ENCODE measurements at regions not wholly inside any gene's neighbourhood (a gene's known extent, or its start where the extent isn't known, plus 50 kb on each side); places are given as distances from the start of the nearest gene placed in this dataset.

- no peak overlapping the region for H3K27ac ChIP-seq (ENCODE audit: low read length)
- peaks cover 10% of the 10 kb centered on the region; the same call in 1 of the 2 replicates for H3K9me3 ChIP-seq (ENCODE audit: insufficient read depth, low read depth, low read length)
- no peak overlapping the region for H3K9ac ChIP-seq (ENCODE audit: low read depth, low read length)
These were observed 197.2 kb downstream of the GRXCR1 start for GRCh38 chr4:43089730-43090129.

GRCh38 chr4:43103048-43103447 is 210.5 kb downstream of the GRXCR1 start:
- Histone ChIP-seq H3K36me3 (ENCODE audit: insufficient read depth, low read depth, low read length) (no peaks in the 10 kb centered on the region), H3K27ac (ENCODE audit: low read length) (no peak overlapping the region), H3K4me1 (ENCODE audit: insufficient read depth, low read length) (no peaks in the 10 kb centered on the region), H3K9me3 (ENCODE audit: insufficient read depth, low read depth, low read length) (no peaks in the 10 kb centered on the region), H3K4me3 (ENCODE audit: low read length) (no peak overlapping the region), H3K9ac (ENCODE audit: low read depth, low read length) (no peak overlapping the region), H3K27me3 (ENCODE audit: insufficient read depth, low read length) (no peaks in the 10 kb centered on the region)

More at GRCh38 chr4:43089730-43090129, 197.2 kb downstream of the GRXCR1 start:
- Histone ChIP-seq H3K4me3 (ENCODE audit: low read length) (no peak overlapping the region), H3K27me3 (ENCODE audit: insufficient read depth, low read length) (no peaks in the 10 kb centered on the region), H3K36me3 (ENCODE audit: insufficient read depth, low read depth, low read length) (no peaks in the 10 kb centered on the region), H3K4me1 (ENCODE audit: insufficient read depth, low read length) (no peaks in the 10 kb centered on the region)

- Histone ChIP-seq H3K4me1 (ENCODE audit: insufficient read depth, low read length) (no peaks in the 10 kb centered on the region), H3K4me3 (ENCODE audit: low read length) (no peak overlapping the region), H3K36me3 (ENCODE audit: insufficient read depth, low read depth, low read length) (no peaks in the 10 kb centered on the region), H3K27ac (ENCODE audit: low read length) (no peak overlapping the region), H3K9ac (ENCODE audit: low read depth, low read length) (no peak overlapping the region), H3K9me3 (ENCODE audit: insufficient read depth, low read depth, low read length) (no peaks in the 10 kb centered on the region), H3K27me3 (ENCODE audit: insufficient read depth, low read length) (no peaks in the 10 kb centered on the region)
These were observed 219.6 kb downstream of the GRXCR1 start for GRCh38 chr4:43112139-43112538.

GRCh38 chr4:43113196-43113595 is 220.7 kb downstream of the GRXCR1 start:
- no peaks in the 10 kb centered on the region for H3K4me1 ChIP-seq (ENCODE audit: insufficient read depth, low read length)
- H3K9me3 ChIP-seq (ENCODE audit: insufficient read depth, low read depth, low read length), result no peaks in the 10 kb centered on the region
- H3K9ac ChIP-seq (ENCODE audit: low read depth, low read length), result no peak overlapping the region
- no peaks in the 10 kb centered on the region for H3K27me3 ChIP-seq (ENCODE audit: insufficient read depth, low read length)
- H3K36me3 ChIP-seq (ENCODE audit: insufficient read depth, low read depth, low read length), result no peaks in the 10 kb centered on the region
- H3K4me3 ChIP-seq (ENCODE audit: low read length), result no peak overlapping the region
- H3K27ac ChIP-seq (ENCODE audit: low read length), result no peak overlapping the region

GRCh38 chr4:43126595-43126994 is 234.1 kb downstream of the GRXCR1 start:
- Histone ChIP-seq H3K27me3 (ENCODE audit: insufficient read depth, low read length) (no peaks in the 10 kb centered on the region), H3K4me1 (ENCODE audit: insufficient read depth, low read length) (peaks cover 11% of the 10 kb centered on the region; the same call in 1 of the 2 replicates), H3K9me3 (ENCODE audit: insufficient read depth, low read depth, low read length) (no peaks in the 10 kb centered on the region), H3K9ac (ENCODE audit: low read depth, low read length) (no peak overlapping the region), H3K36me3 (ENCODE audit: insufficient read depth, low read depth, low read length) (no peaks in the 10 kb centered on the region), H3K4me3 (ENCODE audit: low read length) (no peak overlapping the region), H3K27ac (ENCODE audit: low read length) (no peak overlapping the region)

GRCh38 chr4:43130228-43131021 is 237.9 kb downstream of the GRXCR1 start:
- Histone ChIP-seq H3K4me1 (ENCODE audit: insufficient read depth, low read length) (peaks cover 11% of the 10 kb centered on the region; the same call in 1 of the 2 replicates), H3K36me3 (ENCODE audit: insufficient read depth, low read depth, low read length) (no peaks in the 10 kb centered on the region), H3K9ac (ENCODE audit: low read depth, low read length) (no peak overlapping the region), H3K9me3 (ENCODE audit: insufficient read depth, low read depth, low read length) (no peaks in the 10 kb centered on the region), H3K27me3 (ENCODE audit: insufficient read depth, low read length) (no peaks in the 10 kb centered on the region), H3K27ac (ENCODE audit: low read length) (no peak overlapping the region), H3K4me3 (ENCODE audit: low read length) (no peak overlapping the region)

GRCh38 chr4:43132010-43132582 is 239.6 kb downstream of the GRXCR1 start:
- Histone ChIP-seq H3K4me3 (ENCODE audit: low read length) (no peak overlapping the region), H3K9me3 (ENCODE audit: insufficient read depth, low read depth, low read length) (no peaks in the 10 kb centered on the region), H3K4me1 (ENCODE audit: insufficient read depth, low read length) (peaks cover 11% of the 10 kb centered on the region; the same call in 1 of the 2 replicates), H3K9ac (ENCODE audit: low read depth, low read length) (no peak overlapping the region), H3K27ac (ENCODE audit: low read length) (no peak overlapping the region), H3K27me3 (ENCODE audit: insufficient read depth, low read length) (no peaks in the 10 kb centered on the region), H3K36me3 (ENCODE audit: insufficient read depth, low read depth, low read length) (no peaks in the 10 kb centered on the region)

GRCh38 chr4:43133566-43133965 is 241.1 kb downstream of the GRXCR1 start:
- no peak overlapping the region for H3K9ac ChIP-seq (ENCODE audit: low read depth, low read length)
- no peak overlapping the region for H3K27ac ChIP-seq (ENCODE audit: low read length)
- no peaks in the 10 kb centered on the region for H3K9me3 ChIP-seq (ENCODE audit: insufficient read depth, low read depth, low read length)
- H3K36me3 ChIP-seq (ENCODE audit: insufficient read depth, low read depth, low read length), result no peaks in the 10 kb centered on the region
- peaks cover 11% of the 10 kb centered on the region; the same call in 1 of the 2 replicates for H3K4me1 ChIP-seq (ENCODE audit: insufficient read depth, low read length)
- no peak overlapping the region for H3K4me3 ChIP-seq (ENCODE audit: low read length)
- no peaks in the 10 kb centered on the region for H3K27me3 ChIP-seq (ENCODE audit: insufficient read depth, low read length)

GRCh38 chr4:43136752-43137151 is 244.2 kb downstream of the GRXCR1 start:
- peaks cover 6% of the 10 kb centered on the region; the same call in 1 of the 2 replicates for H3K9me3 ChIP-seq (ENCODE audit: insufficient read depth, low read depth, low read length)
- H3K27ac ChIP-seq (ENCODE audit: low read length), result no peak overlapping the region
- H3K4me1 ChIP-seq (ENCODE audit: insufficient read depth, low read length), result no peaks in the 10 kb centered on the region
- no peak overlapping the region for H3K9ac ChIP-seq (ENCODE audit: low read depth, low read length)
- no peaks in the 10 kb centered on the region for H3K36me3 ChIP-seq (ENCODE audit: insufficient read depth, low read depth, low read length)
- H3K27me3 ChIP-seq (ENCODE audit: insufficient read depth, low read length), result no peaks in the 10 kb centered on the region
- no peak overlapping the region for H3K4me3 ChIP-seq (ENCODE audit: low read length)

GRCh38 chr4:43146198-43146597 is 253.7 kb downstream of the GRXCR1 start:
- Histone ChIP-seq H3K27me3 (ENCODE audit: insufficient read depth, low read length) (peaks cover 34% of the 10 kb centered on the region; the same call in 1 of the 2 replicates), H3K4me1 (ENCODE audit: insufficient read depth, low read length) (peaks cover 14% of the 10 kb centered on the region), H3K27ac (ENCODE audit: low read length) (no peak overlapping the region), H3K9me3 (ENCODE audit: insufficient read depth, low read depth, low read length) (no peaks in the 10 kb centered on the region), H3K36me3 (ENCODE audit: insufficient read depth, low read depth, low read length) (no peaks in the 10 kb centered on the region), H3K4me3 (ENCODE audit: low read length) (no peak overlapping the region), H3K9ac (ENCODE audit: low read depth, low read length) (no peak overlapping the region)

- Histone ChIP-seq H3K9ac (ENCODE audit: low read depth, low read length) (no peak overlapping the region), H3K27me3 (ENCODE audit: insufficient read depth, low read length) (peaks cover 34% of the 10 kb centered on the region; the same call in 1 of the 2 replicates), H3K4me3 (ENCODE audit: low read length) (no peak overlapping the region), H3K27ac (ENCODE audit: low read length) (no peak overlapping the region), H3K4me1 (ENCODE audit: insufficient read depth, low read length) (peaks cover 14% of the 10 kb centered on the region), H3K9me3 (ENCODE audit: insufficient read depth, low read depth, low read length) (no peaks in the 10 kb centered on the region), H3K36me3 (ENCODE audit: insufficient read depth, low read depth, low read length) (no peaks in the 10 kb centered on the region)
These were observed 256.0 kb downstream of the GRXCR1 start for GRCh38 chr4:43148481-43148880.
